Tibial artery (tissue), 4 donors: ENCODE measurements at regions not wholly inside any gene's neighbourhood (a gene's known extent, or its start where the extent isn't known, plus 50 kb on each side); places are given as distances from the start of the nearest gene placed in this dataset.

Experiments
- DNase-seq, 2 donors: peaks; one replicate each; pipeline ENCODE4 v3.0.0-alpha.2; 2019
- H3K27ac ChIP-seq, 2 donors: fragments of 200-600 bp; sonication (generic) in 1 of 2; 1 replicate in 1 of 2; 2 replicates in 1 of 2; pipeline ENCODE4 v1.5.1; 2018 to 2019; ENCODE audit warnings: mild to moderate bottlenecking in 1 of 2
- H3K27me3 ChIP-seq, 2 donors: fragments of 200-600 bp; sonication (generic) in 1 of 2; one replicate each; pipeline versions ENCODE4 v1.5.1 to v1.6.0; 2016 to 2019
- H3K36me3 ChIP-seq, 3 donors: fragments of 200-600 bp; sonication (generic) in 2 of 3; one replicate each; pipeline ENCODE4 v1.5.1; 2016 to 2019; ENCODE audit warnings: mild to moderate bottlenecking in 2 of 3
- H3K4me1 ChIP-seq, 4 donors: fragments of 200-600 bp; sonication (generic) in 2 of 4; 1 replicate in 3 of 4; 2 replicates in 1 of 4; pipeline ENCODE4 v1.5.1; 2016 to 2019
- H3K4me3 ChIP-seq, 2 donors: fragments of 200-600 bp; sonication (generic) in 1 of 2; 1 replicate in 1 of 2; 2 replicates in 1 of 2; pipeline ENCODE4 v1.5.1; 2018 to 2019; ENCODE audit warnings: mild to moderate bottlenecking in 2 of 2
- H3K9me3 ChIP-seq, 3 donors: fragments of 200-600 bp; sonication (generic) in 1 of 3; one replicate each; pipeline ENCODE4 v1.5.1; 2016 to 2019
- CTCF ChIP-seq, 2 experiments: fragments of 200-600 bp in 1 of 2; fragments of 450-650 bp in 1 of 2; IDR thresholded peaks; one replicate each; pipeline ENCODE4 v1.5.1; 2017 to 2019; ENCODE audit warnings: antibody characterized with exemption in 2 of 2, mild to moderate bottlenecking in 1 of 2, moderate library complexity in 1 of 2
- intact Hi-C: fragments of 100-400 bp; cut with DNase I; formaldehyde crosslinking; loops from one replicate; pipeline ENCODE4 v1.15.0; 2023; ENCODE audit warnings: low total_unique reads

DNA sequence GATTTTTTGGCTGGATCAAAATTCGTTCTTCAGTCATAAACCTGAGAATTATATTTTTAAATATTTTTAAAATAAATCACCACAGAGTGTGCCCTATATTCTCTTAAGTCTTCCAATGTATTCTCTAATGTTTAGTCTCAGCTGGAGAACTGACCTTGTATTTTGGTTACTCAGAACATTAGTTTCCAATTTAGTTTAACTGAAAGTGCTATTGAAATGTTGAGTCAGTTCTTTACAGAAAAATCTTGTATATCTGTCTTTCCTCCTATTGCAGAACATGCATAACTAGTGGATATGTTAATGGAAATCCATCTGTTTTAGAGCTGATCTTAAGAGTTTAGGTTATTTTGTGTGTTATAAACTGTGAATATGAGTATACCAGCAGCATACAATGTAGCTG is 422.7 kb upstream of the IGFBP3 start:
- no peak for TF ChIP-seq CTCF (IDR thresholded peaks at IDR 0.05)
- no peak for DNase-seq
- H3K27me3 ChIP-seq, result no peaks in the 10 kb centered on the region
- H3K36me3 ChIP-seq, result no peaks in the 10 kb centered on the region
- no peak overlapping the region for H3K4me3 ChIP-seq
- no peaks in the 10 kb centered on the region for H3K9me3 ChIP-seq
- intact Hi-C loops, result no loop called here
- H3K4me1 ChIP-seq, result no peaks in the 10 kb centered on the region
- no peak overlapping the region for H3K27ac ChIP-seq

GRCh38 chr7:46322937-46323336 is 401.9 kb upstream of the IGFBP3 start:
- no peak for TF ChIP-seq CTCF (IDR thresholded peaks at IDR 0.05)
- H3K9me3 ChIP-seq, result no peaks in the 10 kb centered on the region
- no peak overlapping the region for H3K27ac ChIP-seq
- no peaks in the 10 kb centered on the region for H3K36me3 ChIP-seq
- H3K4me1 ChIP-seq, result no peaks in the 10 kb centered on the region
- no peak for DNase-seq
- intact Hi-C loops, result no loop called here
- no peaks in the 10 kb centered on the region for H3K27me3 ChIP-seq
- no peak overlapping the region for H3K4me3 ChIP-seq

DNA sequence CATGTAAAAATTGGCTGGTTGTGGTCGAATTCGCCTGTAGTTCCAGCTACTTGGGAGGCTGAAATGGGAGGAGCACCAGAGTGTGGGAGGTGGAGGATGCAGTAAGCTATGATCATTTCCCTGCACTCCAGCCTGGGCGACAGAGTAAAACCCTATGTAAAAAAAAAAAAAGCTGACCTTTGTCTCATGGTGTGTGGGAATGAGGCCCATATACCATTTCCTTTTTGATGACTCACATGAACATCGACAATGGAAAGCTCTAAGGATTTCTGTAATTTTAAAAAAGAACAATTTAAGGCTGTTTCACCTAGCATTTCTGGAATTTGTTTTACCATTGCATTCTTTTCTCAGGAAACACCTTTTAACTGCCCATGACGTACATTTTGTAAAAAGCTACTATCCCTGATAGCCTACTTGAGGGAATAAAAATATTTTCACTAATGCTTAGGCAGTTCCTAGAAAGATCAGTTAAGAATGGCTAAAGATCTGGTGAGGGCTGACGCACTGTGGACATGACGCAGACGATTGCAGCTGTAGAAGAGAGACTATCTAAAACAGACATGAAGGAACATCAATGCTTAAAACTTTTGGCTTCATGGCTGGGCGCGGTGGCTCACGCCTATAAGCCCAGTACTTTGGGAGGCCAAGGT is 400.6 kb upstream of the IGFBP3 start:
- H3K4me3 ChIP-seq, result no peak overlapping the region
- H3K27ac ChIP-seq, result no peak overlapping the region
- no peaks in the 10 kb centered on the region for H3K4me1 ChIP-seq
- no peak for TF ChIP-seq CTCF (IDR thresholded peaks at IDR 0.05)
- DNase-seq, result no peak
- no peaks in the 10 kb centered on the region for H3K36me3 ChIP-seq
- H3K9me3 ChIP-seq, result no peaks in the 10 kb centered on the region
- intact Hi-C loops, result no loop called here
- no peaks in the 10 kb centered on the region for H3K27me3 ChIP-seq

DNA sequence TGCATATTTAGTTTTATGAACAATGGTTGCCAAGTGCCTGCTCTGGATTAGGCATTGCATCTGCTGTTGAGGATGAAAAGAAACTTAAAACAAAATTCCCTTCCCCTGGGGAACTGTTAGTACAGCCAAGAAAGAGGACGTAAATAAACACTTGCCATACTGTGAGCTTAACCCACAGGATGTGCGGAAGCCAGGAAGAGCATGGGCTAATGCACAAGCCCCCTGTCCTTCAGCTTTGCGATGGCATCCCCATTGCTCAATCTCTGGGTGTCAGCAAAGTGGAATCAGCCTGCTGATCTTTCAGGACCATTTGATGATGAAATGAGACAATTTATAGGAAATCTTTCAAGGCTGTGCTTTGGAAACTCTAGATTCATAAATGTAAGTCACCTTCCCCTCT is 399.9 kb upstream of the IGFBP3 start:
- Histone ChIP-seq H3K4me3 (no peak overlapping the region), H3K27ac (no peak overlapping the region), H3K4me1 (no peaks in the 10 kb centered on the region), H3K36me3 (no peaks in the 10 kb centered on the region), H3K9me3 (no peaks in the 10 kb centered on the region), H3K27me3 (no peaks in the 10 kb centered on the region)
- no peak for DNase-seq
- no peak for TF ChIP-seq CTCF (IDR thresholded peaks at IDR 0.05)
- intact Hi-C loops, result no loop called here

GRCh38 chr7:46319841-46320240 is 398.8 kb upstream of the IGFBP3 start:
- H3K27me3 ChIP-seq, result no peaks in the 10 kb centered on the region
- H3K36me3 ChIP-seq, result no peaks in the 10 kb centered on the region
- H3K4me1 ChIP-seq, result no peaks in the 10 kb centered on the region
- H3K4me3 ChIP-seq, result no peak overlapping the region
- H3K9me3 ChIP-seq, result no peaks in the 10 kb centered on the region
- H3K27ac ChIP-seq, result no peak overlapping the region
- no peak for TF ChIP-seq CTCF (IDR thresholded peaks at IDR 0.05)
- intact Hi-C loops, result no loop called here
- DNase-seq, result no peak

DNA sequence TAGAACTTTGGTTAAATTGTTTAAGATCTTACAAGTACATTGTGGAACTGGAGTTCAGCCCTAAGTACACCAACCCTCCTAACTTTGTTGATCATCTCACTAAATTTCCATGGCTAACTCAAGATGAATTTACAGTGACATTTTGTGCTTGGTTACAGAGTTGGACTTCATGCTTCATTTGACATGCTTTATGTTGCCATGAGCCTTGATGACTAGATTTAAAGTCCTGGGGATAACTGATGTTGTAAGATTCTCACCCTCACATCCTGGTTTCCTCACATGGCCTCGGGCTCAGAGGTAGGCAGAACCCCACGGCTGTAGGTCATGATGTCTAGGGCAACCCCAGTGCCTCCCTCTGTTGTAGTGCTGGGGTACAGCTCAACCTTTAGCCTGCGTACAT is 397.2 kb upstream of the IGFBP3 start:
- H3K27me3 ChIP-seq, result no peaks in the 10 kb centered on the region
- no peaks in the 10 kb centered on the region for H3K9me3 ChIP-seq
- intact Hi-C loops, result no loop called here
- H3K4me1 ChIP-seq, result no peaks in the 10 kb centered on the region
- H3K36me3 ChIP-seq, result no peaks in the 10 kb centered on the region
- H3K4me3 ChIP-seq, result no peak overlapping the region
- no peak for DNase-seq
- no peak overlapping the region for H3K27ac ChIP-seq
- TF ChIP-seq CTCF (IDR thresholded peaks at IDR 0.05), result no peak
